ENCODE measurements at regions not wholly inside any gene's neighbourhood (a gene's known extent, or its start where the extent isn't known, plus 50 kb on each side); places are given as distances from the start of the nearest gene placed in this dataset.

DNA sequence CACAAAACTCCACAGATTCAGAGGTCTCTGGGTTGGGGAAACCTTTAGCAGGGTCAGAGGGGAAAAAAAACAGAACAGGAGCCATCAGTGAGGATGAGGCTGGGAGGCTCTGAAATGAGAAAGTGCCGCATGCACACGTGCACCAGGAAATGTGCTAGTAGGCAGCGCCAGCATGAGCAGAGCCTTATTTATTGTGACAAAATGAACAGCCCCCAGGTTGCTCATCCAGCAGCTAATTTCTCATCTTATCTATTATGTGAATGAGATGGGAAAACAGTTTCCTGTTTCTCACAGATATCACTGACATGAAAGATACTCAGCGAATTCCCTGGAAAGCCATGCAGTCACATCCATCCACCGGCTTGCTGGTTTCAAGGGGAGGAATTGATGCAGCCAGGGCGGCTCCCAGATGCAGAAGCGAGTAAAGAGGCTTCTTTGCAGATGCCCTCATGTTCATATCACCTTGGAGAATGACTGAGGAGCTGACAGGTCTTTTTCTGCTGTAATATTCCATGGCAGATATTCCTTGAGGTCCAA lies 176.1 kb downstream of the MBOAT1 start:
- peaks cover 0 to 2% of the 10 kb centered on the region in 2 donors for H3K9me3 ChIP-seq (replicated peaks in 1 of 2; ENCODE audit: control insufficient read depth in 2 of 2, insufficient read depth in 1 of 2, low read depth in 1 of 2, low read length in 2 of 2)
- H4K8ac ChIP-seq (ENCODE audit: low read depth, low read length): no peak overlapping the region
- no peak overlapping the region for H2BK5ac ChIP-seq (ENCODE audit: low read length)
- H2BK120ac ChIP-seq (ENCODE audit: low read depth, low read length): no peak overlapping the region
- H3K27me3 ChIP-seq (ENCODE audit: control insufficient read depth in 3 of 3, insufficient read depth in 3 of 3, low read depth in 1 of 3, low read length in 3 of 3): no peaks in the 10 kb centered on the region
- no peak overlapping the region for H2BK15ac ChIP-seq (ENCODE audit: low read length)
- H3K9ac ChIP-seq (ENCODE audit: low read depth, low read length, poor library complexity): no peak overlapping the region
- H2AK5ac ChIP-seq (ENCODE audit: low read depth, low read length): no peak overlapping the region
- no peak overlapping the region for H3K27ac ChIP-seq (replicated peaks; ENCODE audit: low read length)
- H3K79me1 ChIP-seq (ENCODE audit: low read depth, low read length): no peaks in the 10 kb centered on the region
- no CpG with 5 or more reads among the region's 7 CpGs for WGBS, 2 donors (ENCODE audit: extremely low coverage in 2 of 2, insufficient read length in 2 of 2, insufficient replicate concordance in 1 of 2)
- H2BK12ac ChIP-seq (ENCODE audit: low read length): no peak overlapping the region
- no peak overlapping the region for H3K4me2 ChIP-seq (ENCODE audit: insufficient read depth, low read length, poor library complexity, severe bottlenecking)
- no peak for DNase-seq (ENCODE audit: low spot score)
- H3K23ac ChIP-seq (ENCODE audit: low read depth, low read length, poor library complexity): no peak overlapping the region
- no peak overlapping the region for H3K4ac ChIP-seq (ENCODE audit: low read length)
- H3K4me1 ChIP-seq (ENCODE audit: control insufficient read depth in 2 of 2, insufficient read depth in 1 of 2, low read depth in 1 of 2, low read length in 2 of 2): peaks cover 0 to 9% of the 10 kb centered on the region in 2 donors
- no peak overlapping the region for H2AFZ ChIP-seq (ENCODE audit: low read length)
- H3K36me3 ChIP-seq (replicated peaks in 1 of 2; ENCODE audit: control insufficient read depth in 2 of 2, insufficient read depth in 2 of 2, low read length in 2 of 2): no peaks in the 10 kb centered on the region
- H3K18ac ChIP-seq (ENCODE audit: low read length): peak overlapping the region; percentile 8
- no peak overlapping the region for H3K4me3 ChIP-seq (ENCODE audit: low read length in 2 of 2)
- H4K91ac ChIP-seq (ENCODE audit: low read depth, low read length, poor library complexity): no peak overlapping the region
- H3K14ac ChIP-seq (ENCODE audit: low read length): no peak overlapping the region

DNA sequence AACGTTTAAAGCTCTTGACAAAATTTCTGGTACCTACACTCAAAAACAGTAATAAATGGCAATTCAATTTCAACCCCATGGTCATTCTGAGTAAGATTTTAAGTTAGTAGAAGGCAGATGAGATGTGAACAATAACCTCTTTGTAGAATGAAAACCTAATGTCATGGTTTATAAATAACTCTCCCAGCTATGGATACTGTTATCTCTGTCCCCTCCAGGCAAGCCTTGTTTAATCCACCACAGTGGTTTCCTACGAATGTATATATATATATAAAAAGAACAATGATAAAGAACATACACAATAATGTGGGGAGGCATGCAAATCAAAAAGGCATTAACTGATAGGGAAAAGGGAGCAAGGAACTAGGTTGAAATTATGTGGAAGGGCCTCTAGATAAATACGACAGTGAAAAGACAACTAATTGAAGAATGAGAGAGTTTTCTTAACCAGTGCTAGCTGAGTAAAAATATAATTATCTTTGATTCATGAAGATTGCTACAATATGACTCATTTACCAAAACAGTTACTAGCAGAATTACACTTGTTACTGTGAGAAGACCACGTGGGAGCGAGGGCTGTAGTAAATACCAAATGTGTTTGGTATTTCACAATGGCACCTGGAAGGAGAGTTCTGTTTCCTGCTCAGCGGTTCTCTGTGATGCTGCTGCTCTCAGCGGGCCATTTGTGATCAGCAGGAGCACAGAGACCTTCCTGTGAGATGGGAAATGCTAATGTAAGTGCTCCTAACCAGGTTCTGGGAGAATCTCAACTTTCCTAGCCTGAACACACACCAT lies 173.7 kb downstream of the MBOAT1 start:
- no peak overlapping the region for H3K4ac ChIP-seq (ENCODE audit: low read length)
- no peak overlapping the region for H3K4me2 ChIP-seq (ENCODE audit: insufficient read depth, low read length, poor library complexity, severe bottlenecking)
- H4K8ac ChIP-seq (ENCODE audit: low read depth, low read length): no peak overlapping the region
- H3K79me1 ChIP-seq (ENCODE audit: low read depth, low read length): no peaks in the 10 kb centered on the region
- peaks cover 0 to 9% of the 10 kb centered on the region in 2 donors for H3K4me1 ChIP-seq (ENCODE audit: control insufficient read depth in 2 of 2, insufficient read depth in 1 of 2, low read depth in 1 of 2, low read length in 2 of 2)
- no peaks in the 10 kb centered on the region for H3K36me3 ChIP-seq (replicated peaks in 1 of 2; ENCODE audit: control insufficient read depth in 2 of 2, insufficient read depth in 2 of 2, low read length in 2 of 2)
- H2BK15ac ChIP-seq (ENCODE audit: low read length): no peak overlapping the region
- H4K91ac ChIP-seq (ENCODE audit: low read depth, low read length, poor library complexity): no peak overlapping the region
- H2BK5ac ChIP-seq (ENCODE audit: low read length): no peak overlapping the region
- no peak overlapping the region for H3K14ac ChIP-seq (ENCODE audit: low read length)
- peaks cover 0 to 2% of the 10 kb centered on the region in 2 donors for H3K9me3 ChIP-seq (replicated peaks in 1 of 2; ENCODE audit: control insufficient read depth in 2 of 2, insufficient read depth in 1 of 2, low read depth in 1 of 2, low read length in 2 of 2)
- H3K27me3 ChIP-seq (ENCODE audit: control insufficient read depth in 3 of 3, insufficient read depth in 3 of 3, low read depth in 1 of 3, low read length in 3 of 3): no peaks in the 10 kb centered on the region
- no CpG with 5 or more reads among the region's 7 CpGs for WGBS, 2 donors (ENCODE audit: extremely low coverage in 2 of 2, insufficient read length in 2 of 2, insufficient replicate concordance in 1 of 2)
- no peak overlapping the region for H2BK120ac ChIP-seq (ENCODE audit: low read depth, low read length)
- H3K27ac ChIP-seq (replicated peaks; ENCODE audit: low read length): no peak overlapping the region
- no peak overlapping the region for H3K23ac ChIP-seq (ENCODE audit: low read depth, low read length, poor library complexity)
- no peak for DNase-seq (ENCODE audit: low spot score)
- H2AFZ ChIP-seq (ENCODE audit: low read length): no peak overlapping the region
- H2BK12ac ChIP-seq (ENCODE audit: low read length): no peak overlapping the region
- H3K4me3 ChIP-seq (ENCODE audit: low read length in 2 of 2): no peak overlapping the region
- H3K18ac ChIP-seq (ENCODE audit: low read length): no peak overlapping the region
- no peak overlapping the region for H3K9ac ChIP-seq (ENCODE audit: low read depth, low read length, poor library complexity)
- H2AK5ac ChIP-seq (ENCODE audit: low read depth, low read length): no peak overlapping the region

DNA sequence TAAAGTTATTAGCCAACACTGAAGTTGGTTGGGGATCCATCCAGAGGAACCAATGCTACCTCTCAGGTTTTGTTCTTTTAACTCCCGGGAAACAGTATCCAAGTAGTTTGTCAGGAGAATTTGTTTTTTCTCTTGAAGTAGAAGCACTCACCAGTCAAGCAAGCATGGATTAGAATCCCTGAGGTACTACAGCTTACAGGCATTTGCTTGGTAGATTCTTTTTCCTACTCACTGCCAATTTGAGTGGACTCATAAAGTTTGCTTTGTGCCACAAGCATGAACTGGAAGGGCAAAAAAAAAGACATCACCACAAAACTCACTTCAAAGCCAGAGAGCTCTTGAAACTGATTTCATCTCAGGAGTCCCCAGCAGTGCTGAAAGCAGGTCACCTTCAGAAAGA lies 167.4 kb downstream of the MBOAT1 start:
- Histone ChIP-seq H3K4ac (ENCODE audit: low read length) (no peak overlapping the region), H2BK120ac (ENCODE audit: low read depth, low read length) (no peak overlapping the region), H3K23ac (ENCODE audit: low read depth, low read length, poor library complexity) (no peak overlapping the region), H3K14ac (ENCODE audit: low read length) (no peak overlapping the region), H3K79me1 (ENCODE audit: low read depth, low read length) (no peaks in the 10 kb centered on the region), H3K9me3 (replicated peaks in 1 of 2; ENCODE audit: control insufficient read depth in 2 of 2, insufficient read depth in 1 of 2, low read depth in 1 of 2, low read length in 2 of 2) (no peaks in the 10 kb centered on the region), H2BK15ac (ENCODE audit: low read length) (no peak overlapping the region), H4K91ac (ENCODE audit: low read depth, low read length, poor library complexity) (no peak overlapping the region), H2AFZ (ENCODE audit: low read length) (no peak overlapping the region), H2AK5ac (ENCODE audit: low read depth, low read length) (no peak overlapping the region), H3K9ac (ENCODE audit: low read depth, low read length, poor library complexity) (no peak overlapping the region), H3K4me3 (ENCODE audit: low read length in 2 of 2) (no peak overlapping the region), H2BK5ac (ENCODE audit: low read length) (no peak overlapping the region), H3K27me3 (ENCODE audit: control insufficient read depth in 3 of 3, insufficient read depth in 3 of 3, low read depth in 1 of 3, low read length in 3 of 3) (no peaks in the 10 kb centered on the region), H4K8ac (ENCODE audit: low read depth, low read length) (no peak overlapping the region), H3K4me2 (ENCODE audit: insufficient read depth, low read length, poor library complexity, severe bottlenecking) (no peak overlapping the region), H3K18ac (ENCODE audit: low read length) (no peak overlapping the region), H3K4me1 (ENCODE audit: control insufficient read depth in 2 of 2, insufficient read depth in 1 of 2, low read depth in 1 of 2, low read length in 2 of 2) (no peaks in the 10 kb centered on the region), H2BK12ac (ENCODE audit: low read length) (no peak overlapping the region), H3K36me3 (replicated peaks in 1 of 2; ENCODE audit: control insufficient read depth in 2 of 2, insufficient read depth in 2 of 2, low read length in 2 of 2) (no peaks in the 10 kb centered on the region), H3K27ac (replicated peaks; ENCODE audit: low read length) (no peak overlapping the region)
- no peak for DNase-seq (ENCODE audit: low spot score)
- no CpG with 5 or more reads among the region's 1 CpG for WGBS, 2 donors (ENCODE audit: extremely low coverage in 2 of 2, insufficient read length in 2 of 2, insufficient replicate concordance in 1 of 2)

Measured in neuronal stem cell (in vitro differentiated cells).